ENCODE measurements at regions not wholly inside any gene's neighbourhood (a gene's known extent, or its start where the extent isn't known, plus 50 kb on each side); places are given as distances from the start of the nearest gene placed in this dataset.

DNA sequence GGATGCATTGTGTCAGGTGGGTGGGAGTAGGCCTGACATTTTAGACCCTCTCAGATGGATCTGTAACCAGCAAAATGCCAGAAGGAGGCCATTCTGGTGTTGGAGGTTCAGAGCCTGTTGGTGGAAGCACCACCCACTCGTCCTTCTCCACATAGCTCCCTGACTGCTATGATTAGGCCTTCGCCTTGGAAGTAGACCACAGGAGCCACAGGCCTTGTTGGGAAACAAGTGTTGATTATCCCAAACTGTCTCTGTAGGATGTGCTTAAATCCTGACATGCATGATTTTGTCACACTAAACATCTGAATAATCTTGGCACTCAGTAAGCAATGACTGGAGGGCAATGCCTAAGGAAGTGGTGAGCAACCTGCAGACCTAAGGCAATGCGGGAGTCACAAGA is 117.2 kb upstream of the LY86 start:
- no peaks in the 10 kb centered on the region for H3K4me1 ChIP-seq

DNA sequence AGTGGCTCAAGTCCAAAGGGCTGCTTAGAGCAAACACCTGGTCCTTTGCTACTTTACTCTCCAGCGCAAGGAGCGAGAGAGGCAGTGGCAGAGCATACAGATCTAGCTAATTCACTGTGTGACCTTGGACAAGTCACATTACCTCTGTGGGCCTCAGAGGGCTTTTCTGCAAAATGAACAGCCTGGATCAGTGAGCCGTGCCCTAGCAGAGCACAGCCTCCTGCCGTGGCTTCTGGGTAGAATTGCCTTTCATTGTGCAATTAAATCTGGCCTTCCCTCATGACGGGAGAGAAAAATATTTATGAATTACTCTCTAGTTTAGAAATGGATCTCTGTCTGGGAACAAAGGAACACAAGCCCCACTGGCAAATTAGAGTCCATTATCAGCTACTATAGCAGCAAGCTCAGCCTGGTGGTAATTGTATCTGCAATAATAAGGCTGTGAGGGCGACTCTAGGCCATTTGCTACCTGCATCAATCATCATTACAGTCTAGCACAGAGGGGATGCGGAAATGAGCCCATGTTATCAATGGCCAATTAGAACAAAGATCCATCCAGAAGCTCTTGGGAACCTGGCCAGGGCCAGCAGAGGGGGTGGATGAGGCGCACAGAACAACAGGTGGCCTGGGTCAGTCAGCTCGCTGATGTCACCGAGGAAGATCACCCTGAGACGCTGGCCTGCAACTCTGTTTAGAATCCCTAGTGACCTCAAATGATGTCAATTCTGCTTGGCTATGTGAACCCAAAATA is 114.2 kb upstream of the LY86 start:
- no peak for DNase-seq
- Histone ChIP-seq H3K4me3 (no peak overlapping the region), H3K27ac (no peak overlapping the region), H3K9me3 (peaks cover 0 to 11% (median 0%) of the 10 kb centered on the region in 3 donors), H3K4me1 (no peaks in the 10 kb centered on the region), H3K27me3 (no peaks in the 10 kb centered on the region), H3K36me3 (replicated peaks in 1 of 2; ENCODE audit: insufficient read depth in 1 of 2, low read depth in 2 of 2) (no peaks in the 10 kb centered on the region)
- ATAC-seq: no peak
- intact Hi-C loops (cut with DNase I): no loop called here
- no peak for TF ChIP-seq POLR2A (IDR thresholded peaks at IDR 0.05)
- TF ChIP-seq, protein P1, sequence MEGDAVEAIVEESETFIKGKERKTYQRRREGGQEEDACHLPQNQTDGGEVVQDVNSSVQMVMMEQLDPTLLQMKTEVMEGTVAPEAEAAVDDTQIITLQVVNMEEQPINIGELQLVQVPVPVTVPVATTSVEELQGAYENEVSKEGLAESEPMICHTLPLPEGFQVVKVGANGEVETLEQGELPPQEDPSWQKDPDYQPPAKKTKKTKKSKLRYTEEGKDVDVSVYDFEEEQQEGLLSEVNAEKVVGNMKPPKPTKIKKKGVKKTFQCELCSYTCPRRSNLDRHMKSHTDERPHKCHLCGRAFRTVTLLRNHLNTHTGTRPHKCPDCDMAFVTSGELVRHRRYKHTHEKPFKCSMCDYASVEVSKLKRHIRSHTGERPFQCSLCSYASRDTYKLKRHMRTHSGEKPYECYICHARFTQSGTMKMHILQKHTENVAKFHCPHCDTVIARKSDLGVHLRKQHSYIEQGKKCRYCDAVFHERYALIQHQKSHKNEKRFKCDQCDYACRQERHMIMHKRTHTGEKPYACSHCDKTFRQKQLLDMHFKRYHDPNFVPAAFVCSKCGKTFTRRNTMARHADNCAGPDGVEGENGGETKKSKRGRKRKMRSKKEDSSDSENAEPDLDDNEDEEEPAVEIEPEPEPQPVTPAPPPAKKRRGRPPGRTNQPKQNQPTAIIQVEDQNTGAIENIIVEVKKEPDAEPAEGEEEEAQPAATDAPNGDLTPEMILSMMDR (IDR thresholded peaks at IDR 0.05): no peak
- WGBS, 2 donors: 58 to 70% methylated on average over 10 to 11 of the region's 11 CpGs

More for the DNA sequence above, 117.2 kb upstream of the LY86 start:
- intact Hi-C loops (cut with DNase I): no loop called here
- 69 to 84% methylated on average over 3 of the region's 3 CpGs for WGBS, 2 donors
- ATAC-seq (no peak), DNase-seq (no peak)
- Histone ChIP-seq H3K27ac (no peak overlapping the region), H3K27me3 (no peaks in the 10 kb centered on the region), H3K36me3 (replicated peaks in 1 of 2; ENCODE audit: insufficient read depth in 1 of 2, low read depth in 2 of 2) (no peaks in the 10 kb centered on the region), H3K4me3 (no peak overlapping the region), H3K9me3 (peaks cover 0 to 11% (median 0%) of the 10 kb centered on the region in 3 donors)
- TF ChIP-seq, protein P1 (IDR thresholded peaks at IDR 0.05): no peak
- TF ChIP-seq POLR2A (IDR thresholded peaks at IDR 0.05): no peak

DNA sequence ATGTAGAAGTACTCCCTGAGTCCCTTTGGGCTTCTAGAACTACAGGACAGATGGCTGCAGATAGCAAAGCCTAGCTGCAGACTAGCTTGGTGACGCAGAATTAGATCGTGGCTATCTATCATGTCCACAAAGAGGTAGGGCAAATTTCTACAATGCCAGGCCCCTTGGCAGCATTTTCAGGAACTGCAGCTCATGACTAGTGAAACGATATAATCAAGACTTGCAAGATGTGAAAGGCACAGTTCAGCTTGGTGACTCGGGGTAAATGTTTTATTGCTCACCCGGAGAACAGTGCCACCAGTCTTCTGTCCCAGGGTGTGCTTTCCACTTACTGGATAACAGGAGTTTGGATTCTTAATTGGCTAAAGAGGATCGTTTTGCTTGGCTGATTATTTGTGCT is 108.7 kb upstream of the LY86 start:
- no peak for ATAC-seq
- intact Hi-C loops (cut with DNase I): no loop called here
- Histone ChIP-seq H3K4me1 (no peaks in the 10 kb centered on the region), H3K4me3 (no peak overlapping the region), H3K36me3 (replicated peaks in 1 of 2; ENCODE audit: insufficient read depth in 1 of 2, low read depth in 2 of 2) (no peaks in the 10 kb centered on the region), H3K27ac (no peak overlapping the region), H3K27me3 (peaks cover 0 to 4% of the 10 kb centered on the region in 2 donors), H3K9me3 (no peaks in the 10 kb centered on the region)
- DNase-seq: no peak
- WGBS, 2 donors: 58 to 63% methylated on average over 6 of the region's 6 CpGs
- TF ChIP-seq POLR2A (IDR thresholded peaks at IDR 0.05): no peak
- TF ChIP-seq, protein P1 (IDR thresholded peaks at IDR 0.05): no peak

DNA sequence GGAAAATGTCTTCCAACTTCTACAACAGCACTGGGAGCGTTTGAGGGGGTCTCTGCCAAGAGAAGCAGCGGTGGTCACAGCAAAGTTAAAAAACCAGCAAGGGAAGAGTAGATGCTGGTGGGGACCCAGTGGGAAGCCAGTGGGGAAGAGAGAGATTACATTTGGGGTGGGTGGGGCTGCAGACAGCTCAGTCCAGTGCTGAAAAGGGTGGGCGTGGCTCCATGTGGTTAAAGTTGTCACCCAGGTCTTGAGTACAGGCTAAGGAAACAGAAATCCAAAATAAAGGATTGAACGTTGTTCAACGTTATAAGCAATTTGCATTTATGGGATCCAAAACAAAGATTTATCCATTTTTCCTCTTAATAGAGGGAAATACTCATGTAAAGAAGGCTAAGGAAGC is 106.3 kb upstream of the LY86 start:
- TF ChIP-seq, protein P1 (IDR thresholded peaks at IDR 0.05): no peak
- no peak for TF ChIP-seq POLR2A (IDR thresholded peaks at IDR 0.05)
- Histone ChIP-seq H3K27me3 (peaks cover 0 to 4% of the 10 kb centered on the region in 2 donors), H3K4me1 (no peaks in the 10 kb centered on the region), H3K27ac (no peak overlapping the region), H3K36me3 (replicated peaks in 1 of 2; ENCODE audit: insufficient read depth in 1 of 2, low read depth in 2 of 2) (no peaks in the 10 kb centered on the region), H3K4me3 (no peak overlapping the region), H3K9me3 (no peaks in the 10 kb centered on the region)
- DNase-seq (no peak), ATAC-seq (no peak)
- intact Hi-C loops (cut with DNase I): no loop called here
- 72 to 81% methylated on average over 5 of the region's 5 CpGs for WGBS, 2 donors

DNA sequence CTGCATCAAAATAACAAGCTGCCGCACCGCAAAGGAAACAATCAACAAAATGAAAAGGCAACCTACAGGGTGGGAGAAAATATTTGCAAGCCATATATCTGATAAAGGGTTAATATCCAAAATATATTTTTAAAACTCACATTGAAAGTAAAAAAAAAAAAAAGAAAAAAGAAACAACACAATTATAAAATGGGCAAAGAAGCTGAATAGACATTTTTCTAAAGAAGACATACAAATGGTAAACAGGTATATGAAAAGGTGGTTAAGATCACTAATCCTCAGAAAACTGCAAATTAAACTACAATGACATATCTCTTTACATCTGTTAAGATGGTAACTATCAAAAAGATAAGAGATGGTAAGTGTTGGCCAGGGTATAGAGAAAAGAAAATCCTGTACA is 105.4 kb upstream of the LY86 start:
- TF ChIP-seq, protein P1 (IDR thresholded peaks at IDR 0.05): no peak
- no peak for TF ChIP-seq POLR2A (IDR thresholded peaks at IDR 0.05)
- WGBS, 2 donors: 88 to 91% methylated on average over 2 of the region's 2 CpGs

More for the DNA sequence above, 105.4 kb upstream of the LY86 start:
- DNase-seq (no peak), ATAC-seq (no peak)
- Histone ChIP-seq H3K4me3 (no peak overlapping the region), H3K27ac (no peak overlapping the region), H3K4me1 (no peaks in the 10 kb centered on the region), H3K9me3 (no peaks in the 10 kb centered on the region), H3K36me3 (replicated peaks in 1 of 2; ENCODE audit: insufficient read depth in 1 of 2, low read depth in 2 of 2) (no peaks in the 10 kb centered on the region), H3K27me3 (peaks cover 0 to 4% of the 10 kb centered on the region in 2 donors)
- intact Hi-C loops (cut with DNase I): no loop called here
